ENCODE measurements at regions not wholly inside any gene's neighbourhood (a gene's known extent, or its start where the extent isn't known, plus 50 kb on each side); places are given as distances from the start of the nearest gene placed in this dataset.
A peak's percentile ranks its signal among the peaks of the same experiment; 100 is the strongest.
"Not testable (repeated sequence)": the region's sequence is repeated elsewhere in the genome, so short reads cannot be mapped to it uniquely, and the experiment has no call there.

DNA sequence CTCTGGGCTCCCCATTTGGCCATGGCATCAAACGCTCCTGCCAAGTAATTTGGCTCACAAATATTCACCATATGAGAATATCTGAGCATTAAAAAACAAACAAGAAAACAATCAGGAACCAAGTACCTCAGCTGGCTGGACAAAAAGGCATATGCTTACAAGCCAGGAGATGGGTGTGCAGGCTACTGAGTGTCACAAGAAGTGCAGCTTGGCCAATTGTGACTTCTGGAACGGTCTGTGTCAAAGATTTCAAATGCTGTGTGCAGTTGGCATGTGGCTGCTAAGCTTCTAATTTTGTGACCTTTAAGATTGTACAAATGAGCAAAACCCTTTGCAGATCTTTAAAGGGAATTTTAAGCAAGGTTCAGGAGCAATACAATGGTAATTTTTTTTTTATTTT lies 274.0 kb downstream of the ANAPC1 start:
- H3K36me3 ChIP-seq; H3K9me3 ChIP-seq; H3K27me3 ChIP-seq; DNase-seq; H3K4me1 ChIP-seq; H3K27ac ChIP-seq; H3K4me3 ChIP-seq (replicated peaks in 1 of 3); intact Hi-C loops (cut with DNase I): not testable (repeated sequence)
- 87 to 94% methylated on average over 1 to 2 of the region's 2 CpGs for WGBS, 2 donors

DNA sequence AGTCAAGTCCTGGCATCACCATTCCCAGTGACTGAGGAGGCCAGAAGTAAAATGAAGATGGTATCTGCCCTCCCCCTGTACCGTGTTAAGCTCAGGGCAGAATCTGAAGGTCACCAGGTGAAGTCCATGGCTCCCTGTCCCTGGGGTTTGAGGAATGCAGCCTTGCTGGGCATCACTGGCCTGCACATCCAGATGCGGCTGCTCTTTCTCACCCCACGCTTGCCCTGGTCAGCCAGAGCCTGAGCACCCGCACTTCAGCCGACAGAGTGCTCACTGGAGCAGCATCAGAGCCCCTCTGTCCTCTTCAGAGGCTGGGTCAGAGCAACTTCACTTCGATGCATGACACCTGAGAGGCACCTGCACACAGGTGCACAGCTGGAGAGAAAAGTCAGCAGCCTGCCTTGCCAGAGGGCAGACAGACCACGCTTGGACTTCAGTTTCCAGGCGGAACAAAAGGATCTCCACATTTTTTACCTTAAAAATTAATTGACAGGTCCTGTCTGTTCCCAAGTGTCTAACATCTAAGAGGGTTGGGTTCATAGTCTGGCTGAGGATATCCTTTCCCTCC lies 267.3 kb downstream of the ANAPC1 start:
- Histone ChIP-seq H3K27me3 (no peaks in the 10 kb centered on the region), H3K4me3 (replicated peaks in 1 of 3) (no peak overlapping the region), H3K36me3 (no peaks in the 10 kb centered on the region), H3K4me1 (peaks cover 22 to 31% of the 10 kb centered on the region in 2 donors), H3K9me3 (no peaks in the 10 kb centered on the region), H3K27ac (peak overlapping the region in 1 of 3 donors; percentile 50)
- intact Hi-C loops (cut with DNase I): no loop called here
- DNase-seq: peak in 1 of 2 donors; percentile 7
- no peak for TF ChIP-seq POLR2A (IDR thresholded peaks at IDR 0.05)
- TF ChIP-seq CTCF (IDR thresholded peaks at IDR 0.05): no peak
- 78 to 82% methylated on average over 7 to 8 of the region's 8 CpGs for WGBS, 2 donors

DNA sequence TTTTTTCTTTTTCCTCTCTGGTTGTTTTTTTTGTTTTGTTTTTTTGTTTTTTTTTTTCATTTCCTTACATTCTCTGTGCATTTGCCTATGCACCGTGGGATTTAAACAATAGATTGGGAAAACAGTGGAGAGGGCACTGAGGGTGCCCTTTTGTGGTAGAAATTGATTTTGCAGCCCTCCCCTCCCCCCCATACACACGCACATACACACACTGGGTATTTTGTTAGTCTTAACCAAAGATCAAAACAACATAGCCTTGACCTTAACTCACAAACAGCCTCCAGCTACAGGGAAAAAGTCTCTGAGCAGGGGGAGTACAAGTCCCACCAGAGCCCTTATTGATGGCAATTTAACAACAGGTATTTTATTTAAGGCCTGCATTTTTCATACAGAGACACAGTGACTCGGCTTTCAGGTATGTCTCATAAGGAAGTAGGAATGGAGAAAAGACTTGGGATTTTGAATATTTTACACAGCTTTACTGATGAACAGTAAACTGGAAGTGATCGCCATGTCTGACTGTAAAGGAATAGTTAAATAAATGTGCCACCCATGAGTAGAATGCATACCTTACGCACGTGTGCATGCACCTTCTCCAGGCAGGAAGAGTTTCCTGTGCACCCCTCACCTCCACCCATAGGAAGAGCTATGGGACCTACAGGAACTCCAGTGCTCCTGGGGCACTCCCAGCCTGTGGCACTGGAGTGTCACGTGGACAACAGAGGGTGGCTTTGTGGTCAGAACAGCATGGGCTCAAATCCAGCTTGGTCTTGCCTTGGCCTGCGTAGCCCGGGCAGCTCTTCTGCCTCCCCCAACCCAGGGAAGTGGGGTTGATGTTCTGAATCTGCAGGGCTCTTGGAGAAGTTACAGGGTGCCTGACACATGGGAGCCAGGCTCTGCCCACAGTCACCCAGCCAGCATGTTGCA lies 266.4 kb downstream of the ANAPC1 start:
- H3K27me3 ChIP-seq: no peaks in the 10 kb centered on the region
- peak in 1 of 2 donors; percentile 13 for DNase-seq
- no peaks in the 10 kb centered on the region for H3K36me3 ChIP-seq
- peaks cover 22 to 31% of the 10 kb centered on the region in 2 donors for H3K4me1 ChIP-seq
- WGBS, 2 donors: 46% methylated on average over 9 of the region's 9 CpGs
- H3K27ac ChIP-seq: peak overlapping the region; percentile 7 to 79 (median 46)
- intact Hi-C loops (cut with DNase I): no loop called here
- no peaks in the 10 kb centered on the region for H3K9me3 ChIP-seq
- TF ChIP-seq POLR2A (IDR thresholded peaks at IDR 0.05): no peak
- TF ChIP-seq CTCF (IDR thresholded peaks at IDR 0.05): no peak
- H3K4me3 ChIP-seq (replicated peaks in 1 of 3): no peak overlapping the region

DNA sequence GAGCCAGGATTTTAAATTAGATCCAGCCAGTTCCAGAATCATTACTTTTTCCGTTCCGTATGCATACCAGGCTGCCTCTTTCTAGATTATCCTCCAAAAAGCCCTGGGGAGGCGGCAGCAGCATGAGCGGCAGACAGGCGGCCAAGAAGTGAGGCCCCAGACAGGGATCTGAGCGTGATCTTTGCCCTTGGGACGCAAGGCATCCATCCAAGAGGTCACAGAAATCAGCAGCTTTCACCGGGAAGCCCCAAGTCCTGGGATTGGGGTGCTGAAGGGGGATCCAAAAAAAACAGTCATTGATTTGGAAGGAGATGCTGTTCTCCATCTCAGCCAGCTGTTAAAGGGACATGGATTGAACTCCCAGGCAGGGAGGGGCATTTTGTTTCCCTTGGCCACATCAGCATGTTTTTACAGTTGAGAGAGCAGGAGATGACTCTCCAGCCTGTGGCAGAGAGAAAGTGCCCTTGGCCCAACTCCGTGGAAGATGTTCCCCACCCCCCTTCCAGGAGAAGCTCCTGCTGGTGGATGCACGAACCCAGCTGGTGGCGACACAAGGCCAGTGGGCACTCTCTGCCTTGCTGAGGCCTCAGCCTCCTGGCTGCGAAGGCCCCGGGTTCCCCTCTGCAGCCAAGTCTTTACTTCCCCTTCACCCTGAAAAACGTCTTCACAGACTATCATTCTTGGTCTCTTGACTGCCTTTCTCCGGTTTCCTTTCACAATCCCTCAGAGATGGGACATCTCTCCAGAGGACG lies 265.6 kb downstream of the ANAPC1 start:
- peak; percentile 70 to 72 for DNase-seq
- H3K4me3 ChIP-seq (replicated peaks in 1 of 3): no peak overlapping the region
- H3K36me3 ChIP-seq: no peaks in the 10 kb centered on the region
- H3K9me3 ChIP-seq: no peaks in the 10 kb centered on the region
- intact Hi-C loops (cut with DNase I): no loop called here
- 41 to 50% methylated on average over 9 to 16 of the region's 16 CpGs for WGBS, 2 donors
- TF ChIP-seq CTCF (IDR thresholded peaks at IDR 0.05) (peak in 1 of 6 experiments; percentile 8), POLR2A (IDR thresholded peaks at IDR 0.05) (no peak)
- peak overlapping the region; percentile 7 to 79 (median 46) for H3K27ac ChIP-seq
- H3K4me1 ChIP-seq: peaks cover 22 to 31% of the 10 kb centered on the region in 2 donors
- H3K27me3 ChIP-seq: no peaks in the 10 kb centered on the region

GRCh38 chr2:111618978-111619902 lies 264.8 kb downstream of the ANAPC1 start:
- H3K4me3 ChIP-seq (replicated peaks in 1 of 3): no peak overlapping the region
- 81 to 86% methylated on average over 11 of the region's 11 CpGs for WGBS, 2 donors
- H3K27ac ChIP-seq: peak overlapping the region in 1 of 3 donors; percentile 79
- no peaks in the 10 kb centered on the region for H3K27me3 ChIP-seq
- no peaks in the 10 kb centered on the region for H3K36me3 ChIP-seq
- intact Hi-C loops (cut with DNase I): no loop called here
- H3K4me1 ChIP-seq: peaks cover 22 to 31% of the 10 kb centered on the region in 2 donors
- TF ChIP-seq CTCF (IDR thresholded peaks at IDR 0.05): no peak
- TF ChIP-seq POLR2A (IDR thresholded peaks at IDR 0.05): no peak
- H3K9me3 ChIP-seq: no peaks in the 10 kb centered on the region
- DNase-seq: no peak

Measured in thyroid gland (tissue), 4 donors.